ENCODE measurements at regions not wholly inside any gene's neighbourhood (a gene's known extent, or its start where the extent isn't known, plus 50 kb on each side); places are given as distances from the start of the nearest gene placed in this dataset.

- Histone ChIP-seq H3K4me3 (IDR thresholded peaks at IDR 0.05; ENCODE audit: insufficient read depth, low read depth, low read length) (no peak overlapping the region), H3K79me2 (ENCODE audit: insufficient read depth, low read depth) (no peaks in the 10 kb centered on the region), H3K27ac (no peak overlapping the region), H3K36me3 (ENCODE audit: insufficient read depth) (no peaks in the 10 kb centered on the region), H3K4me1 (ENCODE audit: low read depth, poor library complexity, severe bottlenecking) (no peaks in the 10 kb centered on the region), H2AFZ (ENCODE audit: low read depth) (no peak overlapping the region), H3K9ac (no peak overlapping the region), H3K4me2 (no peak overlapping the region), H4K20me1 (ENCODE audit: insufficient read depth) (no peaks in the 10 kb centered on the region), H3K27me3 (ENCODE audit: insufficient read depth, low read depth) (no peaks in the 10 kb centered on the region)
- TF ChIP-seq CTCF (conservative IDR thresholded peaks at IDR 0.05; ENCODE audit: low read depth, low read length) = no peak
Observed at GRCh38 chr2:71791501-71792135, 338.3 kb downstream of the DYSF start.

- H3K79me2 ChIP-seq (ENCODE audit: insufficient read depth, low read depth) = no peaks in the 10 kb centered on the region
- H3K4me3 ChIP-seq (IDR thresholded peaks at IDR 0.05; ENCODE audit: insufficient read depth, low read depth, low read length) = no peak overlapping the region
- no peak for TF ChIP-seq CTCF (conservative IDR thresholded peaks at IDR 0.05; ENCODE audit: low read depth, low read length)
- no peaks in the 10 kb centered on the region for H3K36me3 ChIP-seq (ENCODE audit: insufficient read depth)
- H3K27me3 ChIP-seq (ENCODE audit: insufficient read depth, low read depth) = no peaks in the 10 kb centered on the region
- no peaks in the 10 kb centered on the region for H3K4me1 ChIP-seq (ENCODE audit: low read depth, poor library complexity, severe bottlenecking)
- no peak overlapping the region for H3K9ac ChIP-seq
- H3K27ac ChIP-seq = no peak overlapping the region
- H4K20me1 ChIP-seq (ENCODE audit: insufficient read depth) = no peaks in the 10 kb centered on the region
- no peak overlapping the region for H2AFZ ChIP-seq (ENCODE audit: low read depth)
- no peak overlapping the region for H3K4me2 ChIP-seq
Observed at GRCh38 chr2:71791061-71791450, 337.7 kb downstream of the DYSF start.

GRCh38 chr2:71790226-71791060, 337.1 kb downstream of the DYSF start:
- Histone ChIP-seq H2AFZ (ENCODE audit: low read depth) (no peak overlapping the region), H3K9ac (no peak overlapping the region), H3K4me2 (no peak overlapping the region), H3K27ac (no peak overlapping the region), H3K4me3 (IDR thresholded peaks at IDR 0.05; ENCODE audit: insufficient read depth, low read depth, low read length) (no peak overlapping the region), H3K27me3 (ENCODE audit: insufficient read depth, low read depth) (no peaks in the 10 kb centered on the region), H4K20me1 (ENCODE audit: insufficient read depth) (no peaks in the 10 kb centered on the region), H3K36me3 (ENCODE audit: insufficient read depth) (no peaks in the 10 kb centered on the region), H3K4me1 (ENCODE audit: low read depth, poor library complexity, severe bottlenecking) (no peaks in the 10 kb centered on the region), H3K79me2 (ENCODE audit: insufficient read depth, low read depth) (no peaks in the 10 kb centered on the region)
- no peak for TF ChIP-seq CTCF (conservative IDR thresholded peaks at IDR 0.05; ENCODE audit: low read depth, low read length)

GRCh38 chr2:71789556-71790204, 336.3 kb downstream of the DYSF start:
- Histone ChIP-seq H3K4me3 (IDR thresholded peaks at IDR 0.05; ENCODE audit: insufficient read depth, low read depth, low read length) (no peak overlapping the region), H3K27ac (no peak overlapping the region), H3K9ac (no peak overlapping the region), H3K4me2 (no peak overlapping the region), H4K20me1 (ENCODE audit: insufficient read depth) (no peaks in the 10 kb centered on the region), H3K4me1 (ENCODE audit: low read depth, poor library complexity, severe bottlenecking) (no peaks in the 10 kb centered on the region), H3K27me3 (ENCODE audit: insufficient read depth, low read depth) (no peaks in the 10 kb centered on the region), H3K36me3 (ENCODE audit: insufficient read depth) (no peaks in the 10 kb centered on the region), H2AFZ (ENCODE audit: low read depth) (no peak overlapping the region), H3K79me2 (ENCODE audit: insufficient read depth, low read depth) (no peaks in the 10 kb centered on the region)
- TF ChIP-seq CTCF (conservative IDR thresholded peaks at IDR 0.05; ENCODE audit: low read depth, low read length) = 0 out of 2 replicates have a peak, but pooled peaks have one; percentile 16
